A549 (cell line): ENCODE measurements at regions not wholly inside any gene's neighbourhood (a gene's known extent, or its start where the extent isn't known, plus 50 kb on each side); places are given as distances from the start of the nearest gene placed in this dataset.

ENCODE experiments used
- ATAC-seq, 2 experiments: fragments of 200-7000 bp in 1 of 2; fragments of >200 bp in 1 of 2; cut with Nextera tagmentation in 1 of 2; cut with Tn5 transposase in 1 of 2; 3 replicates each; pipeline versions ENCODE4 v1.8.0 to v1.9.1; 2018 to 2020; ENCODE audit warnings: mild to moderate bottlenecking in 1 of 2, moderate library complexity in 1 of 2
- CTCF ChIA-PET: fragments of 300-600 bp; sonication (Branson Sonifier 250); formaldehyde crosslinking; extraction: SDS; loops from one replicate; lab custom pipeline; 2021; ENCODE audit warnings: antibody characterized with exemption, inconsistent platforms; lab: Yijun Ruan, JAX
- POLR2A ChIA-PET: fragments of 350-600 bp; formaldehyde crosslinking; extraction: SDS; loops from one replicate; lab custom pipeline; 2021; ENCODE audit warnings: antibody characterized with exemption, inconsistent platforms; lab: Yijun Ruan, JAX
- DNase-seq, 2 experiments: peaks; one replicate each; pipeline versions ENCODE4 v3.0.0 to v3.0.0-alpha.2; 2011 to 2016; ENCODE audit warnings: low read depth in 1 of 2, low spot score in 1 of 2
- FAIRE-seq: peaks from 2 replicates; lab custom pipeline; 2011; peaks lifted over from hg19 to GRCh38; lab: Jason Lieb, UNC
- H3K27ac ChIP-seq, 2 experiments: fragments of >200 bp; sonication (Bioruptor Twin); formaldehyde crosslinking; 3 replicates each; pipeline ENCODE4 v1.5.1; 2016 to 2017
- H3K4me1 ChIP-seq: fragments of >200 bp; sonication (Bioruptor Twin); formaldehyde crosslinking; 3 replicates; pipeline ENCODE4 v1.6.1; 2016
- H3K4me2 ChIP-seq: fragments of >200 bp; sonication (Bioruptor Twin); formaldehyde crosslinking; 3 replicates; pipeline ENCODE4 v1.6.1; 2016
- H3K4me3 ChIP-seq: fragments of >200 bp; sonication (Bioruptor Twin); formaldehyde crosslinking; 3 replicates; pipeline ENCODE4 v1.5.1; 2016
- H3K9me3 ChIP-seq: fragments of >200 bp; sonication (Bioruptor Twin); formaldehyde crosslinking; 3 replicates; pipeline ENCODE4 v1.6.1; 2016
- BHLHE40 ChIP-seq: IDR thresholded peaks from 2 replicates; pipeline ENCODE4 v1.6.1; 2012; ENCODE audit warnings: low read depth, low read length, inconsistent platforms
- CBX2 ChIP-seq: fragments of 200-600 bp; sonication (generic); IDR thresholded peaks from 2 replicates; pipeline ENCODE4 v1.6.1; 2016; ENCODE audit warnings: low read depth, mild to moderate bottlenecking, borderline replicate concordance
- CBX8 ChIP-seq: fragments of 200-600 bp; sonication (generic); IDR thresholded peaks from 2 replicates; pipeline ENCODE4 v1.6.1; 2016
- CEBPB ChIP-seq, 2 experiments: fragments of >200 bp in 1 of 2; sonication (Bioruptor Twin) in 1 of 2; formaldehyde crosslinking in 1 of 2; IDR thresholded peaks; 2 replicates each; pipeline ENCODE4 v1.6.1; 2012 to 2016
- CHD4 ChIP-seq: fragments of 200-600 bp; sonication (generic); IDR thresholded peaks from 2 replicates; pipeline ENCODE4 v1.6.1; 2016; ENCODE audit warnings: antibody characterized with exemption, mild to moderate bottlenecking, borderline replicate concordance
- CTCF ChIP-seq: fragments of >200 bp; sonication (Bioruptor Twin); formaldehyde crosslinking; IDR thresholded peaks from 3 replicates; pipeline ENCODE4 v1.5.1; 2016
- FOSB ChIP-seq: fragments of 250-450 bp; sonication (Bioruptor Pico); IDR thresholded peaks from 2 replicates; pipeline ENCODE4 v1.5.0; 2020; ENCODE audit warnings: mild to moderate bottlenecking, moderate library complexity
- JUN ChIP-seq, 2 experiments: fragments of >200 bp; sonication (Bioruptor Twin); formaldehyde crosslinking; IDR thresholded peaks; 2 replicates in 1 of 2; 3 replicates in 1 of 2; pipeline ENCODE4 v1.6.1; 2016 to 2017
- JUNB ChIP-seq: fragments of >200 bp; sonication (Bioruptor Twin); formaldehyde crosslinking; IDR thresholded peaks from 2 replicates; pipeline ENCODE4 v1.6.1; 2016
- MAFK ChIP-seq: fragments of 450-650 bp; IDR thresholded peaks from 2 replicates; pipeline ENCODE4 v1.6.1; 2014; ENCODE audit not compliant: partially characterized antibody
- NFE2L2 ChIP-seq: fragments of 150-350 bp; conservative IDR thresholded peaks from 2 replicates; pipeline ENCODE4 v1.6.1; 2014; ENCODE audit warnings: low read length
- NR3C1 ChIP-seq: fragments of >200 bp; sonication (Bioruptor Twin); formaldehyde crosslinking; IDR thresholded peaks from 3 replicates; pipeline ENCODE4 v1.6.1; 2017
- POLR2AphosphoS2 ChIP-seq: conservative IDR thresholded peaks from 2 replicates; pipeline ENCODE4 v1.6.1; 2012; ENCODE audit warnings: low read length, improper control_type of control experiment, inconsistent platforms
- RCOR1 ChIP-seq: fragments of 150-350 bp; IDR thresholded peaks from 2 replicates; pipeline ENCODE4 v1.6.1; 2014; ENCODE audit warnings: antibody characterized with exemption, low read length, low read depth
- REST ChIP-seq: fragments of 200-600 bp; sonication (generic); IDR thresholded peaks from 2 replicates; pipeline ENCODE4 v1.6.1; 2016; ENCODE audit warnings: antibody characterized with exemption, mild to moderate bottlenecking, moderate library complexity
- RNF2 ChIP-seq: fragments of 200-600 bp; sonication (generic); IDR thresholded peaks from 2 replicates; pipeline ENCODE4 v1.6.1; 2016; ENCODE audit warnings: low read depth, mild to moderate bottlenecking, antibody characterized with exemption, moderate library complexity, borderline replicate concordance
- TP53 ChIP-seq: fragments of 250-450 bp; sonication (Bioruptor Pico); IDR thresholded peaks from 2 replicates; pipeline ENCODE4 v1.5.0; 2021; ENCODE audit warnings: mild to moderate bottlenecking, moderate library complexity
- USF2 ChIP-seq: fragments of 450-650 bp; IDR thresholded peaks from 2 replicates; pipeline ENCODE4 v1.6.1; 2014; ENCODE audit warnings: antibody characterized with exemption
- ZFP36 ChIP-seq: fragments of 450-650 bp; IDR thresholded peaks from 2 replicates; pipeline ENCODE4 v1.6.1; 2014; ENCODE audit warnings: borderline replicate concordance; ENCODE audit not compliant: partially characterized antibody
- ZSCAN20 ChIP-seq: fragments of 250-450 bp; sonication (Bioruptor Pico); IDR thresholded peaks from 2 replicates; pipeline ENCODE4 v1.8.0; 2022; ENCODE audit warnings: mild to moderate bottlenecking, moderate library complexity
- WGBS: methylation state at CpG from one replicate; pipeline ENCODE4 v1.1.6; 2017; ENCODE audit errors: missing lambda C conversion rate; 5-methylcytosine and 5-hydroxymethylcytosine counted together
- TF ChIP-seq, protein P1 (sequence below): IDR thresholded peaks from 2 replicates; pipeline ENCODE4 v1.6.1; 2012; ENCODE audit warnings: low read depth, borderline replicate concordance
- TF ChIP-seq, protein P2 (sequence below): fragments of 250-450 bp; sonication (Bioruptor Pico); IDR thresholded peaks from 2 replicates; pipeline ENCODE4 v1.5.0; 2021; ENCODE audit warnings: mild to moderate bottlenecking, moderate library complexity, borderline replicate concordance

GRCh38 chr10:84605802-84606201, 277.4 kb downstream of the CCSER2 start:
- ChIA-PET POLR2A (no interaction called here), CTCF (interaction anchor here (1.0 to 1.1 kb wide), 2 partner anchors 11 to 65 kb away, joined by 3 to 5 read pairs; no protein-coding TSS in a partner anchor)
- FAIRE-seq (no peak), DNase-seq (no peak), ATAC-seq (no peak)
- TF ChIP-seq NR3C1, result no peak
- TF ChIP-seq JUNB, result no peak
- no peak for TF ChIP-seq CBX8
- TF ChIP-seq JUN (IDR thresholded peaks at IDR 0.05), result no peak
- no peak for TF ChIP-seq CTCF
- TF ChIP-seq, protein P1, sequence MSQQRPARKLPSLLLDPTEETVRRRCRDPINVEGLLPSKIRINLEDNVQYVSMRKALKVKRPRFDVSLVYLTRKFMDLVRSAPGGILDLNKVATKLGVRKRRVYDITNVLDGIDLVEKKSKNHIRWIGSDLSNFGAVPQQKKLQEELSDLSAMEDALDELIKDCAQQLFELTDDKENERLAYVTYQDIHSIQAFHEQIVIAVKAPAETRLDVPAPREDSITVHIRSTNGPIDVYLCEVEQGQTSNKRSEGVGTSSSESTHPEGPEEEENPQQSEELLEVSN, result no peak
- TF ChIP-seq BHLHE40, result no peak
- TF ChIP-seq ZFP36, result no peak
- TF ChIP-seq TP53 (CRISPR knock-in tag), result no peak
- TF ChIP-seq POLR2AphosphoS2, result no peak
- TF ChIP-seq CBX2, result no peak
- no peak for TF ChIP-seq RCOR1
- no peak for TF ChIP-seq ZSCAN20 (CRISPR knock-in tag)
- TF ChIP-seq MAFK, result no peak
- no peak for TF ChIP-seq USF2
- TF ChIP-seq, protein P2, sequence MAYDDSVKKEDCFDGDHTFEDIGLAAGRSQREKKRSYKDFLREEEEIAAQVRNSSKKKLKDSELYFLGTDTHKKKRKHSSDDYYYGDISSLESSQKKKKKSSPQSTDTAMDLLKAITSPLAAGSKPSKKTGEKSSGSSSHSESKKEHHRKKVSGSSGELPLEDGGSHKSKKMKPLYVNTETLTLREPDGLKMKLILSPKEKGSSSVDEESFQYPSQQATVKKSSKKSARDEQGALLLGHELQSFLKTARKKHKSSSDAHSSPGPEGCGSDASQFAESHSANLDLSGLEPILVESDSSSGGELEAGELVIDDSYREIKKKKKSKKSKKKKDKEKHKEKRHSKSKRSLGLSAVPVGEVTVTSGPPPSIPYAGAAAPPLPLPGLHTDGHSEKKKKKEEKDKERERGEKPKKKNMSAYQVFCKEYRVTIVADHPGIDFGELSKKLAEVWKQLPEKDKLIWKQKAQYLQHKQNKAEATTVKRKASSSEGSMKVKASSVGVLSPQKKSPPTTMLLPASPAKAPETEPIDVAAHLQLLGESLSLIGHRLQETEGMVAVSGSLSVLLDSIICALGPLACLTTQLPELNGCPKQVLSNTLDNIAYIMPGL (CRISPR knock-in tag), result no peak
- Histone ChIP-seq H3K4me2 (no peak overlapping the region), H3K9me3 (no peaks in the 10 kb centered on the region), H3K4me3 (no peak overlapping the region), H3K4me1 (no peaks in the 10 kb centered on the region), H3K27ac (no peak overlapping the region)
- 19% methylated on average over 6 of the region's 6 CpGs for WGBS

DNA sequence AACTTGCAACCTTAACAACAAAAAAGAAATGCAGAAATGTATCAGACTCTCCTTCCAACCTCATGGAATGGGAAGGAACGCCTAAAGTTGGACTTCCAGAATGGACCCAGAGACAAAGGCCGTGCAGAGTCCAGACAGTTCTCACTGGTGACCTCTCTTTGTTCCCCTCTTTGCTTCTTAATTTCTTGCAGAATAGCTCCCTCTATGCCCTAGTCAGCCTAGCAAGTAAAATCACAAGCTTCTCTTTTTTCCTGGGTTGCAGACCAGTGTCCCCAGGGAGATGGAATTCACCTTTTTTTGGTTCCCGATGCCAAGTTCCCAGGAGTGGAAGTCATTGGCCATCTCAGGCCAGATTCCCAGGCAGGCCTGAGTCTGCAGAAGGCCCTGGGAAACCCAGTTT, 278.0 kb downstream of the CCSER2 start:
- no peak; a peak in 1 of 6 replicates for ATAC-seq
- WGBS, result 60% methylated on average over 3 of the region's 3 CpGs
- DNase-seq, result no peak
- no peaks in the 10 kb centered on the region for H3K4me1 ChIP-seq
- FAIRE-seq, result no peak
- no peaks in the 10 kb centered on the region for H3K9me3 ChIP-seq
- ChIA-PET POLR2A (no interaction called here), CTCF (interaction anchor here (1.0 kb wide), 2 partner anchors 10 to 66 kb away, joined by 3 read pairs; no protein-coding TSS in a partner anchor)
- H3K27ac ChIP-seq, result no peak overlapping the region
- no peak overlapping the region for H3K4me3 ChIP-seq
- H3K4me2 ChIP-seq, result no peak overlapping the region
- TF ChIP-seq CEBPB (IDR thresholded peaks at IDR 0.05) (no peak), CTCF (no peak), NFE2L2 (no peak), RNF2 (no peak), REST (no peak), CHD4 (no peak), RCOR1 (no peak), FOSB (CRISPR knock-in tag) (no peak), USF2 (no peak), TP53 (CRISPR knock-in tag) (no peak)
- TF ChIP-seq, protein P2 (CRISPR knock-in tag), result no peak
